ENCODE measurements at regions not wholly inside any gene's neighbourhood (a gene's known extent, or its start where the extent isn't known, plus 50 kb on each side); places are given as distances from the start of the nearest gene placed in this dataset.
A peak's percentile ranks its signal among the peaks of the same experiment; 100 is the strongest.
"Not testable (repeated sequence)": the region's sequence is repeated elsewhere in the genome, so short reads cannot be mapped to it uniquely, and the experiment has no call there.

DNA sequence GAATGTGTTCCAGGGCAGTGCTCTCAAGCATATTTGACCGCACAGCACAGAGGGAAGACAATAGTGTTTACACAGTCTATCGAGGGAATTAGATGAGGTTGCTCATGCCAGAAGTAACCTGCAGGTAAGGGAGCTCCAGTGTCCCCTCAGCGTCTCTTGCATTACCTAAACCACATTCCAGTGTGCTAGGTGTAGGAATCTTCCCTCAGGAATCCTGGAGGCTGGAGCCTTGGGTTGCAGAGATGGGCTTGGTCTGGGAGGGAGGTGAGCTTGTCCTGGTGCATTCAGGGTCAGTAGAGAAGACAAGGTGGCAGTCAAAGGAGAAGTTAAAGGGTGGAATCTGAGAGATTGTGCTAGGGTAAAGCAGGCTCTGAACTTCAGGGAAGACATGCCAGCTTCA lies 56.3 kb downstream of the SOX14 start:
- no peak for DNase-seq (ENCODE audit: low read depth)

DNA sequence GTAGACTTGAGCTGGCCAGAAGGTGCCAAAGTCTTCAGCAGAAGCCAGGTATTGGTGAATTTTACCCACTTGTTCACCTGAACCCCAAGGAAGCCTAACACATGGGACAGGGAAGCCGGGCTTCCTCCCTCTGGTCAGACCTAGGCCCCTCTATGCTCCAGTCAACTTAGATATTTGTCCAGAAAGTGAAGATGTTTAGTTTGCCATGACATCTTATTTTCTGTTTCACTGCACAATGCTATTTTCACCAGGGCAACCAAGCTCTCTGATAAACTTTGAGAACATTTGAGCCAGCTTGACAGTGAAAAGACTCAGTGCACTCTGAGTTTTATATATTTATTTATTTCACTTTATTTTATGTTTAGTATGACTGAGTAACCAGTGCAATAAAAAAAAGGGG lies 71.0 kb downstream of the SOX14 start:
- DNase-seq (ENCODE audit: low read depth): no peak

DNA sequence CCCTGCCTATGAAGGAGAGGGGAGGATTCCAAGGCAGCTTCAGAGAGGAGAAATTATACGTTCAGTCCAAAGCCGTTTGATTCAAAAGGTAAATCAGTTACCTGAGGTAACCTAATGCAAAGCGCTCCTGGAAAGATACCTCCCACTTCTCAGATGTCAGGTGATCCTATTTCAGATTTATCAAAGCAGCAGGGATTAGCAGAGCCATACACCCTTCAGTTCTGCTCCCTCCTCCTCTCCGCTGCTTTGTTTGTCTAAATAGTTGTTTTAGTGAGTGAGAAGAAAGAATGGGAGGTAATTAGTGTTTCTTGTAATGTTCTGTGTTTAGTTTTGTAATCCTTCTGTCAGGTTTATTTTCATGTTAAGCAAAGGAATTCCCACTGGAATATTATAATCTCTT lies 81.1 kb downstream of the SOX14 start:
- DNase-seq (ENCODE audit: low read depth): no peak

DNA sequence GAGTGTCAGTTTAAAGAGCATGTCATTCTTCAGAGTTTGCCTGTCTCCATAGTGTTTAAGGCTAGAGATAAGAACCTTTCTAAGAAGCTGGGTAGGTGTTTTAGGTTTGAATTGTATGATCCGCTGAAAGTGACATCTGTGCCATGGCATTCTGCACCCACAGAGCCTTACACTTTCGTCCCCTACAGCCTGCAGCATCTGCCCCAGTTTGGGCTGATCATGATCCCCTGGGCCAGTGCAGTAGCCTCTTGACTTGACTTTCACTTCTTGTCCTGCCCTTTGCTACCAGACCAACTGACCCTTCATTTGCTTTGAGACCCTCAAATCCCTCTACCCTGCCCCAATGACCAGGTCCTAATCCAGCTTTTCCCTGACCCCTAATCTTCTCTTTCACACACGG lies 81.6 kb downstream of the SOX14 start:
- no peak for DNase-seq (ENCODE audit: low read depth)

DNA sequence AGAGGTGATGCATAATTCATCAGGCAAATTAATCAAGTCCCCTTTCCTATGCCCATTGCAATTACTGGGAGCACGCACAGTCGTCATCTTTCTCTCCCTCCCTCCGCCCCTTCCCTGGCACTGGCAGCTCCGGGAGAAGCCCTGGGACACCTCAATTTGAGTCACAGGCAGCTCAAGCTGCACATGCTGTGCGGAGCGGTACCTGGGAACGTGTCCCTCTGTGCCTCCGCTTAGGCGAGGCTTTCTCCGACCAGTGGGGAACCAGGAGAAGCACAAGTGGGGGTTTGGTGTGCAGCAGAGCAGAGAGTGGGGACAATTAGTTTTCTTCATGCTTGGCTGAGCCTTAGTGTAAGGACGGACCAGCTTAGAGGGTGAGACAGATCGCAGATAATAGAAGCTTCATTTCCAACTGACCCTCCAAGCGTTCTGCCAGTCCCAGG lies 88.3 kb downstream of the SOX14 start:
- no peak for DNase-seq (ENCODE audit: low read depth)

DNA sequence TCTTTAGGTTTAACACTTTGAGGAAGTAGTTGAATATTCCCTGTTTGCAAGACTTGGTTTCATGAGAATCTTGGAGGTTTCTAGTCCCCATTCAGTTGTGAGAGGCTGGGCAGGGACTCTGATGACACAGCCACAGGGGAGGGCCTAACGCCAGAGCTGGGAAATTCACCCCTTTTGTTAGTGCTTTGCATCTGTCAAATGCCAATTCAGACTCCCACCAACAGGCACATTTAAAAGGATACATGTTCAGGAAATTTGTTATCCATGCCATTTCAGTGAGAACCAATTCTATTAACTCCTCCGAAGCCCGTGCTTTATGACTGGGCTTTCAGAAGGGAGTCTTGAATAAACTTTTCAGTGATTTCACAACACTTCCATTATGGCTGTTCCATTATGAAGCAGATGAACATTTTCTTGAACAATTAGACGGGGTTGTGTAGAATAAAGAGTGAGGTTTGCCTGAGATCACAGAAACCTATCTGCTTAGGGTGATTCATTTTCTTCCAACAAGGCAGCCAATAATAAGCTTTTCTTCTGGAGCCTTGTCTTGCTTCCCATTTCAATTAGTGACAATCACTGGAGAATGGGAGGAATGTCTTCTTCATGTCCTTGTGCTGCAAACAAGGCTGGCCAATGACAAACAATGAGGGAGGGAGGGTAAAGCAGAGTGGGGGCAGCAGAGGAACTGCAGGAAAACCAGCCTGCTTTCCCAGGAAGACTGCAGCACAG lies 90.6 kb downstream of the SOX14 start:
- DNase-seq (ENCODE audit: low read depth): no peak

DNA sequence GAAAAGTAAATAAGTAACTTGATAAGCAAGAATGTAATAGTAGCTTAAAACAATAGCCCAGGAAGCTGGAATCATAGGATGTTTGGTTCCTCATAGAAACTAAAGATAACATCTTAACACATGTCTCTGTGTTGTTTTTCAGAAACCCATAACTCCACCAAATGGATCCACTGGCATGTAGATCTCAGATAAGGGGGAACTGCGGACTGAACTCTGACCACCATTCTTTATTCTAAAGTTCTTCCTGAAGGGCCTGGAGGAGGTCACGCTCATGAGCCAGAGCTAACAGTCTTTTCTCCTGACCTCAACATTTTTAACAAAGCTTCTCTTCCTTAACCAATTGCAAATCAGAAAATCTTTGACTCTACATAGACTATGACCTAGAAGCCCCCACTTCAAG lies 101.9 kb downstream of the SOX14 start:
- no peak for DNase-seq (ENCODE audit: low read depth)

DNA sequence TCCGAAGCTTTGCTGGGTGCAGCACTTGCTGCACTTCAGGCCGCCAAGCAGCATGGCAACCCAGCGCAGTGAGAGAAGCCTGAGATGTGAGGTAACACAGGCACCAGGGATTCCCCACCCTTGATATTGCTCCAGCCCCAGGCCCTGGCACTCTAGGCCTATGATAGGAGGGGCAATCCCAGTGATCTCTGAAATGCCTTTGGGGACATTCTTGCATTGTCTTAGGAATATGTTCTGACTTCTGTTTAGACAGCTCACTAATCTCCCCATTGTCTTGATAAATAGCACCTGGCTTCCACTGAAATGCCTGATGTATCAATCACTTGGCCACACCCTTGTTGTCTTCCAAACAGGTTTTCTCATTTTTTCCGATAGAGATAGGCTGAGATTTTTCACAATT lies 102.8 kb downstream of the SOX14 start:
- DNase-seq (ENCODE audit: low read depth): no peak

DNA sequence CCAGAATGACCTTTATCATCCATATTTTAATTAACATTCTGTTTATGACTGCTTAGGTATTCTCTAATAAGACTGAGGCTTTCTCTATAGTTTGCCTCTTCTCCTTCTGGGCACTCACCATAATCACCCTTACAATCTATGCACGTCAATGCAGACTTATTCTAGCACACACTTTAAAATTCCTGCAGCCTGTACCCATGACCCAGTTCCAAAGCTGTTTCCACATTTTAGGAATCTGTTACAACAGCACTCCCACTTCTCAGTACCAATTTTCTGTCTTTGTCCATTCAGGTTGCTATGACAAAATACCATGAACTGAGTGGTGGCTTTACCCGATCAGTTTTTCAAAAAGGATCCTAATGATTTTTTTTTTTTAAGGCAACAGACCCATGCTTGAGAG lies 103.5 kb downstream of the SOX14 start:
- DNase-seq (ENCODE audit: low read depth): no peak

DNA sequence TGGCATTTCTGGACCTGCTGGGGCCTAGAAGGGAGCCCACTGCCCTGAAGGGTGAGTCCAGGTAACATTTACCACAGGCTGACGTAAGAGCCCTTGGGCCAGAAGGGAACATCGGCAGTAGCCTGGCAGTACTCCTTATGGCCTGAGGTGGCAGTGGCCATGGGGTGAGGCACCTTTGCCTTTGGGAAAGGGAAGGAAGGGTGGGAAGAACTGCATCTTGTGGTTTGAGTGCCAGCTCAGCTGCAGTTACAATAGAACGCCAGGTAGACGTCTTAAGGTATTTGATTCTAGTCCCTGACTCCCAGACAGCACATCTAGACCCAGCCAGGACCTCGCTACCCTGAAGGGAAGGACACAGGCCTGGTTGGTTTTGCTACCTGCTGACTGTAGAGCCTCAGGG lies 104.9 kb downstream of the SOX14 start:
- DNase-seq (ENCODE audit: low read depth): no peak

DNA sequence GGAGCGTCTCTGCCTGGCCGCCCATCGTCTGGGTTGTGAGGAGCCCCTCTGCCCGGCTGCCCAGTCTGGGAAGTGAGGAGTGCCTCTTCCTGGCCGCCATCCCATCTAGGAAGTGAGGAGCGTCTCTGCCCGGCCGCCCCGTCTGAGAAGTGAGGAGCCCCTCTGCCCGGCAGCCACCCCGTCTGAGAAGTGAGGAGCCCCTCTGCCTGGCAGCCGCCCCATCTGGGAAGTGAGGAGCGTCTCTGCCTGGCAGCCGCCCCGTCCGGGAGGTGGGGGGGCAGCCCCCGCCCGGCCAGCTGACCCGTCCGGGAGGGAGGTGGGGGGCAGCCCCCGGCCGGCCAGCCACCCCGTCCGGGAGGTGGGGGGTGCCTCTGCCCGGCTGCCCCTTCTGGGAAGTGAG lies 108.5 kb downstream of the SOX14 start:
- DNase-seq (ENCODE audit: low read depth): not testable (repeated sequence)

DNA sequence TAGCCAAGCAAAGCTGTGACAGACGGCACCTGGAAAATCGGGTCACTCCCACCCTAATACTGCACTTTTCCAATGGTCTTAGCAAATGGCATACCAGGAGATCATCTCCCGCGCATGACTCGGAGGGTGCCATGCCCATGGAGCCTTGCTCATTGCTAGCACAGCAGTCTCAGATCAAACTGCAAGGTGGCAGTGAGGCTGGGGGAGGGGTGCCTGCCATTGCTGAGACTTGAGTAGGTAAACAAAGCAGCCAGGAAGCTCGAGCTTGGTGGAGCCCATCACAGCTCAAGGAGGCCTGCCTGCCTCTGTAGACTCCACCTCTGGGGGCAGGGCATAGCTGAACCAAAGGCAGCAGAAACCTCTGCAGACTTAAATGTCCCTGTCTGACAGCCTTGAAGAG lies 113.1 kb upstream of the CLDN18 start:
- DNase-seq (ENCODE audit: low read depth): not testable (repeated sequence)

DNA sequence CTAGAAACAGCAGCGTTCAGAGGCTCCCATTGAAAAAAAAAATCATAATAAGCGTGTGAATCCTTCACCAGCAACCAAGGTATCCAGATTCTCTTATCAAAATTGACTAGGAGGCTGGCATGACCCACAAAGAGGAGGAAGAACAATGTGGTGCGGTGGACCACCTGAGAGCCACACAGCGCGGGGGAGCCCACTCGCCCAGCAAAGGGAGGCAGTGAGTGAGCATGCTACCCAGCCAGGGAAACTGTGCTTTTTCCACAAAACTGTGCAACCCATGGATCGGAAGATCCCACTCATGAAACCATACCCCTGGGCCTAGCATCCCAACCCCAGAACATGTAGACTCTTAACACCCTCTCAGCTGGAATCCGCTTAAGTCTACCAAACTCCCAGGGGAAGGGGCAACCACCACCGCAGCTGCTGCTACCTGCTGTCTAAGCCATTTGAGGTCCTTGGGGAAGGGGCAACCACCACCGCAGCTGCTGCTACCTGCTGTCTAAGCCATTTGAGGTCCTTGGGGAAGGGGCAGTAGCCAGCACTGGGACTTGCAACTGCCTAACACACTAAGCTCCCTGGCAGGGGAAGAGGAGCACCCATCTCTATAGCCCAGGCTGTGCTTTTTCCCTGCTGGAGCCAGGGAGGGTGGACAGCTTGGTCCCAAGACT lies 102.8 kb upstream of the CLDN18 start:
- no peak for DNase-seq (ENCODE audit: low read depth)

DNA sequence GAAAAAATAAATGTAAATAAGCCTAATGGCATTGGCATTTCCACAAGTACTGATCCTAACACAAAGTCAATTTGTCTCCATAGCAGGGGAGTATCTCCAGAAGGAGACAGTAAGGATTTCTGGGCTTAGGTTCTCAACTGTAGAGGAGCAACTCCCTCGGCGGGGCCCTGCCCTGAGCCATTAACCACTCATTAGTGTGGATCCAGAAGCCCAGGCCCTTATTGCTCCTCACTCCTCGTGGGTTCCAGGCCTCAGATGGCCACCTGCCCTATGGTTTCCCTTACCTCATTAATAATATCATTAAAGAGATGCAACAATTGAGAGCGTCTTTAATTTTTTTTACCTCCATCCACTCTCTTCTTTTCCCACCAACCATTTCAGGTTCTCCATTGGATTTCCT lies 85.3 kb upstream of the CLDN18 start:
- DNase-seq (ENCODE audit: low read depth): no peak

DNA sequence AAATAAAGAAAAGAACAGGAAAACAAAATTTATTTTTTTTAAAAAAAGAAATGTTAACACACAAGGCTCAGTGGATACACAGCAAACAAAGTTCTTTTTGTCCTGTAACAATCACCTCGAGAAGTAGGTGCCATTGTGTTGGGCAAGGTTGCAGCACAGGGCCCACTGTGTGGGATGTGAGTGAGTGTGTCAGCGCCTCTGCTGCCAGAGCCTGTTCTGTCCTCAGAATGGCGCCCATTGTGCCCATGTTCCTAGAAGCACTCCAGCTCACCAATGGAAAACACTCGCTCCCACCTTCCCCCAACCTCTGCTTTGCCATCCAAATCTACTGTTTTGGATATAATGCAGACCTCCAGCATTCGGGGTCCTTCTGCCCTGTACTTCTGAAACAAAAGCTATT lies 84.9 kb upstream of the CLDN18 start:
- DNase-seq (ENCODE audit: low read depth): no peak

DNA sequence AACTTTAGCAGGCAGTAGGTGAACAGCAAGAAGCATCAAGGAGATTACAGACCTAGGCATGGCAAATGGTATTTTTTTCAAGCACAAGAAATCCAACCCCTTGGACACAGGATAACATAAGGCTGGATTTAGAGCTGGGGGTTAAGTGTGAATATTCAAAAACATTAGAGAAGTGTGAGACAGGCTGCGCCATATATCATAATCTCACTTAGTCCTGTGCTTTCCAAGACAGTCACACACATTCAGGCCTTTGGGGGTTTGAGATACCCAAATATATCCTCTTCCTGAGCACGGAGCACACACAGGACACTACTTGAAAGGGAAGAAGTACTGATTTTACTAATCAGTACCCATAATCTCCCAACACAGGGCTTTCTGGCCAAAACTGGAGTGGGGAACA lies 83.0 kb upstream of the CLDN18 start:
- no peak for DNase-seq (ENCODE audit: low read depth)

DNA sequence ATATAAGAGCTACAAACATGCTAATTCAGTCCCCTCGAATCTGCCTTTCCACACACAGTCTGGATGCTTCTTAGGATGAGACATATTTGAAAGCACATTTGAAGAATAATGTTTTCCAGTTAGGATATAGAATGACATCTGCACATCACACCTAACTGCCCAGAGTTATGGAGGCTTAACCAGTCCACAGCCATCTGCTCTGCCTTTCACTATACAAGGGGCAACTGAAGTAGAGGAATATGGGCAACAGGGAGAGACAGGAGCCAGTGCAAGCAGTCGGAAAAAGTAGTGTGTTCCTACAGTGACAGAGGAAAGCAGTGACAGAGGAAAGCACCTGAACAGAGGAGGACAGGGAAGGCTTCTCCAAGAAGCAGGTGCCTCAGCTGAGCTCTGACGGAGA lies 79.0 kb upstream of the CLDN18 start:
- DNase-seq (ENCODE audit: low read depth): no peak

DNA sequence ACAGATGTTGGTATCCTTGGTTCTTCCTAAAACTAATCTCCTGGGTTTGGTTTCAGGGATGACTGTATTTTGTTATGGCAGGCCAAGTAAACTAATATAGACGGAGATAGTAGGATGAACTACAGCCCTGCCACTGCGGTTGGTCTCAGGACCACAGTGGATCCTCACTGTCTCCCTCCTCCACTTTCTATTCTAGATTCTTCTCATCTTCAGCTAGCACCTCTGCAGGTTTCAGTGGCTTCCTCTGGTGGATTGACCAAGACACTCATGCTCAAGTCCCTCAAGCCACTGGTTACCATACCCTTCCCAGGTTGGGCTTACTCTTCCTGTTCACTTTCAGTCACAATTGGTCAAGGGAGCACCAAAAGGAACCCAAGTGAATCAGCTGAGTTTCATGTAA lies 71.1 kb upstream of the CLDN18 start:
- DNase-seq (ENCODE audit: low read depth): no peak

DNA sequence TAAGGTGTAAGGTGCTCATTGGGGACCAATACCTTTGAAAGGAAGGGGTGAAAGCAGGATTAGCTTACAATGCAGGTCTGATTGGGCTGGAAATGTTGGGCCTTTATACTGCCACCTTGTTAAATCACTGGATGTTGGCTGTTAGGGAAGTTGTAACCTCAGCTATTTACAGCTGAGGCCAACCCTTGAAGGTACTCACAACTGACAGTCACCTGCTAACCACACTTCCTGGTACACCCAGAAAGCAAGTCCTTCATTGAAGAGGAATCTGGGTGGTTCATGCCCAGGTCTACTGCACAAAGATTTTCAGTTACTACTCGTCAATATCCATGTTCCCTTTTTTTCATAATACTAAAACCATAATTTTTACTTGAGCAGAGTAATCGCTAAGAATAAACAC lies 65.4 kb upstream of the CLDN18 start:
- no peak for DNase-seq (ENCODE audit: low read depth)

DNA sequence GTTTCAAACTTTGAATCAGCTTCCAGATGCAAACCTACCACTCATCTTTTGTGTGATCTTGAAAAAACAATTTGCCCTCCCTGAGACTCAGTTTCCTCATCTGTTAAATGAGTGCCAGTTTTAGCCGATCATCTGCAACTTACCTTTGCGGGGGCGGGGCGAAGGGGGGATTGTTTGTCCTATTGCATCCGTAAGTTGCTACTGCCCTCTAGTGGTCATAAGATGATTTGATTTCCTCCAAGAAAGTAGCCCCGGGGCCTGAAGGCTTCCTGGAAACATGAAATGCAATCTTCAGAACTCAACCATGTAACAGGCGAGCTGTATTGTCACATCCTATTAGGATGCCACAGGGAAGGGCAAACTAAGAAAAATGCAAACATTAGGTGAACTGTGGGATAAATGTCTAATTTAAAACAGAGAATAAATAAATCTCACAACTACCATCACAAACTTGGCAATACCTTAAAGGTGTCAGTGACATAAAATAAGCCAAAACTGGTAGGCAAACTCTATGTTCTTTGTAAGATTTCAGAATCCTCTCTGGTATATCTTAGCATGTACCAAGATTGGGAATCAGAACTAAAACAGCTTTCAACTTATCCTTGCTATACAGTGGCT lies 63.5 kb upstream of the CLDN18 start:
- peak; percentile 5 for DNase-seq (ENCODE audit: low read depth)

DNA sequence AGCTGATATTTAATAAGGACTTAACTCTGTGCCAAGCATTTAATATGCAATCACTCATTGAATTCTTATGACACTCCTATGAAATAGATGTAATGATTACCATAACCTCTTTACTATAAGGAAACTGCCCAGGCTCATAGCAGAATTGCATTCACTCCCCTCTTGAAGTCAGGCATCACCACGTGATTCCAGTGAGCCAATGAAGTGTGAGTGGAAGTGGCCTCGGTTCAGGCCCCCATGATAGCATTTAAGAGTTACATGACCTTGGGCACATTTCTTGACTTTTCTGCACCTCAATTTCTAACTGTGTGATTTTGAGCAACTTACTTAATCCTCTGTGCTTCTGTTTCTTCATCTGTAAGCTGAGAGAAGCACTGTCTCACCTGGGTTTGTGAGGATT lies 62.8 kb upstream of the CLDN18 start:
- no peak for DNase-seq (ENCODE audit: low read depth)

DNA sequence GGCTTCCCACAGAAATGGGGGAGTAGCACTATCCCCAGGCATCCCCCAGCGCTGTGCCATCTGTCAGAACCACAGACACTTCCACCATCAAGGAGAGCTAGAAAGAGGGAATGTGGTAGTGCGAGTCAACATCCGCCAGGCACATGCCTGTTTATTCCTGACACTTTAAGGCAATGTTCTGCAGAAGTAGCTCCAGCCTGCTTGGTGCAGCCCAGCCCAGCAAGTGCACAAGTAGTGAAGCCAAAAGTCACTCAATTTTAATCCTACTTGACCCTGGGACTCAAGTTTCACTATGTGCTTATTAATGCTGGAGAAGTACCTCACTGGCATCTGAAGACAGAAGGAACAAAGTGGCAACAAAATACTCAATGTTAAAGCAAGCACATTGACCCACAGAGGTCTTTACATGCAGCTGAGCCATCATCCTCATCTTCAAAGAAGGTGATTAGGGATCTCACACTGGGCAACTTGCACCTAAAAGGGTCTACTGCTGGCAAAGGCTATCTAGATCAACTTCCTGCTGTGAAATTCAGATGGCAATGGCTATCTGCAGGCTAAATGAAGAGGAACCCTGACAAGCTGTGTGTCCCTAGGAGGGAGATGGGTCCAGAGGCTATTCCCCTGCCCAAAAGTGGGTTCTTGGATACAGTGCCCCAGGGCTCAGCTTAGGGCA lies 61.4 kb upstream of the CLDN18 start:
- no peak for DNase-seq (ENCODE audit: low read depth)

DNA sequence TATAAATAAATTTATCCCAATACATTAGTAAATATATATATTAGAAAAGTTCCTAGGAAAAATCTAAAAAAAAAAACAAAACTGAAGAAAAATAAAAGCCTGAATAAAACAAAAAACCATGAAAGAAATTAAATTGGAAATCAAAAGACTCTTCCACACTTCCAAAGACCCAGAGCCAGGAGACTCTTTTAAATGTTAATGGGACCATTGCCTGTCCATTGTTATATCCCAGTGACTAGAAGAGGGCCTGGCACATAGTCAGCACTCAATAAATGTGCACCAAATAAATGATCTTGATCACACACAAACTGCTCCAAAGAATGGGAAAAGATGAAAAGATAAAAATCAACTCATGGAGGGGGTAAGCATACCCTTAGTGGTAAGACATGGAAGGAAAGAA lies 51.3 kb upstream of the CLDN18 start:
- no peak for DNase-seq (ENCODE audit: low read depth)

Data from activated T-helper 9 cell treated with anti-CD3 and anti-CD28 coated beads, Interleukin-2, amount 50 U/mL, for 16 hours (primary cell).